Neural progenitor cell (in vitro differentiated cells): ENCODE measurements at regions not wholly inside any gene's neighbourhood (a gene's known extent, or its start where the extent isn't known, plus 50 kb on each side); places are given as distances from the start of the nearest gene placed in this dataset.
"Not testable (repeated sequence)": the region's sequence is repeated elsewhere in the genome, so short reads cannot be mapped to it uniquely, and the experiment has no call there.

ENCODE experiments used
- DNase-seq: peaks from one replicate; pipeline ENCODE4 v3.0.0-alpha.2; 2016; ENCODE audit warnings: low spot score
- H2AFZ ChIP-seq: fragments of 200-600 bp; sonication (generic); replicated peaks from 2 replicates; pipeline ENCODE4 v1.6.1; 2016; ENCODE audit warnings: antibody characterized with exemption
- H3F3A ChIP-seq: fragments of 200-600 bp; sonication (generic); 2 replicates; pipeline ENCODE4 v1.6.1; 2016; ENCODE audit warnings: antibody characterized with exemption, low read depth
- H3K27ac ChIP-seq: fragments of 200-600 bp; sonication (generic); 2 replicates; pipeline ENCODE4 v1.5.1; 2016; ENCODE audit warnings: mild to moderate bottlenecking
- H3K27me3 ChIP-seq: fragments of 200-600 bp; sonication (generic); 2 replicates; pipeline ENCODE4 v1.6.1; 2016; ENCODE audit warnings: mild to moderate bottlenecking, moderate library complexity
- H3K36me3 ChIP-seq: fragments of 200-600 bp; sonication (generic); 2 replicates; pipeline ENCODE4 v1.5.1; 2016
- H3K4me1 ChIP-seq: fragments of 200-600 bp; sonication (generic); 2 replicates; pipeline ENCODE4 v1.6.1; 2016; ENCODE audit warnings: mixed run types
- H3K4me2 ChIP-seq: fragments of 200-600 bp; sonication (generic); 2 replicates; pipeline ENCODE4 v1.6.1; 2016
- H3K4me3 ChIP-seq: fragments of 200-600 bp; sonication (generic); 2 replicates; pipeline ENCODE4 v1.5.1; 2016
- H3K79me2 ChIP-seq: fragments of 200-600 bp; sonication (generic); 2 replicates; pipeline ENCODE4 v1.6.1; 2016; ENCODE audit warnings: low read depth
- H3K9ac ChIP-seq: fragments of 200-600 bp; sonication (generic); 2 replicates; pipeline ENCODE4 v1.6.1; 2016
- H3K9me3 ChIP-seq: fragments of 200-600 bp; sonication (generic); 2 replicates; pipeline ENCODE4 v1.5.1; 2016; ENCODE audit warnings: low read depth
- H4K20me1 ChIP-seq: fragments of 200-600 bp; sonication (generic); 2 replicates; pipeline ENCODE4 v1.6.1; 2016; ENCODE audit warnings: low read depth
- H3K27ac Mint-ChIP-seq: 3 replicates; pipeline ENCODE4 v1.8.0; 2021; ENCODE audit warnings: mixed read lengths
- H3K27me3 Mint-ChIP-seq: 2 replicates; pipeline ENCODE4 v1.8.0; 2022; ENCODE audit warnings: low read depth, mild to moderate bottlenecking, inconsistent platforms, moderate library complexity, mixed read lengths; ENCODE audit not compliant: insufficient read depth
- H3K36me3 Mint-ChIP-seq: 3 replicates; pipeline ENCODE4 v1.8.0; 2021; ENCODE audit warnings: mixed read lengths
- H3K4me1 Mint-ChIP-seq: 3 replicates; pipeline ENCODE4 v1.8.0; 2021; ENCODE audit warnings: mixed read lengths
- H3K4me3 Mint-ChIP-seq: 3 replicates; pipeline ENCODE4 v1.8.0; 2021; ENCODE audit warnings: mild to moderate bottlenecking, moderate library complexity, mixed read lengths
- H3K9me3 Mint-ChIP-seq: 3 replicates; pipeline ENCODE4 v1.8.0; 2020; ENCODE audit warnings: mixed read lengths
- CTCF ChIP-seq: fragments of 200-600 bp; sonication (generic); IDR thresholded peaks from 2 replicates; pipeline ENCODE4 v1.5.1; 2017; ENCODE audit warnings: antibody characterized with exemption, mild to moderate bottlenecking
- EZH2 ChIP-seq: fragments of 200-600 bp; sonication (generic); IDR thresholded peaks from 2 replicates; pipeline ENCODE4 v1.6.1; 2017; ENCODE audit warnings: antibody characterized with exemption, mild to moderate bottlenecking, moderate library complexity
- EZH2phosphoT487 ChIP-seq: fragments of 200-600 bp; sonication (generic); IDR thresholded peaks from 2 replicates; pipeline ENCODE4 v1.6.1; 2017; ENCODE audit warnings: antibody characterized with exemption

DNA sequence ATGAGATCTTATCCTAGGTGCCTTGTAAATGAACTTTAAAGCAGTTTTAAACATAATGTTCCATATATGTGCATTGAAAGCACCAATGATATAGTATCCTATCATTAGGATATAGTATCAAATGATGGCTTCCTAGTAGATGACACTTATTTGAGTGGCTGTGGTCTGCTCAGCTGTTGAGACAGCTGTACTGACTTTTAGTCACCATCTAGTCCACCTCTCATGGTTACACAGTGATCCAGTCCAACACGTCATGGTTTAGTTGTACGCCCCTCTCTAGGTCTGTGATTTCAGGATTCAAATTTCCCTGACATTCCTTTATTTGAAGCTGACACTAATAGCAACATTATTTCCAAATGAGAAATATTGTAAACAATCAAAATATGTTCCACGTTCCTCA lies 127.3 kb upstream of the TUT7 start:
- H3K27ac ChIP-seq: no peak overlapping the region
- Mint-ChIP-seq H3K9me3 (peaks cover 7% of the 10 kb centered on the region), H3K27ac (no peak overlapping the region), H3K4me1 (no peaks in the 10 kb centered on the region), H3K4me3 (no peak overlapping the region), H3K36me3 (peaks cover 2% of the 10 kb centered on the region), H3K27me3 (peaks cover 6% of the 10 kb centered on the region)
- no peaks in the 10 kb centered on the region for H3K36me3 ChIP-seq
- no peaks in the 10 kb centered on the region for H3K9me3 ChIP-seq
- no peak overlapping the region for H3K9ac ChIP-seq
- no peaks in the 10 kb centered on the region for H4K20me1 ChIP-seq
- H3K4me2 ChIP-seq: no peak overlapping the region
- no peak overlapping the region for H3K4me3 ChIP-seq
- DNase-seq: no peak
- no peaks in the 10 kb centered on the region for H3K27me3 ChIP-seq
- TF ChIP-seq EZH2 (no peak), CTCF (no peak), EZH2phosphoT487 (no peak)
- no peaks in the 10 kb centered on the region for H3K79me2 ChIP-seq
- H3F3A ChIP-seq: no peaks in the 10 kb centered on the region
- H2AFZ ChIP-seq: no peak overlapping the region
- no peaks in the 10 kb centered on the region for H3K4me1 ChIP-seq

DNA sequence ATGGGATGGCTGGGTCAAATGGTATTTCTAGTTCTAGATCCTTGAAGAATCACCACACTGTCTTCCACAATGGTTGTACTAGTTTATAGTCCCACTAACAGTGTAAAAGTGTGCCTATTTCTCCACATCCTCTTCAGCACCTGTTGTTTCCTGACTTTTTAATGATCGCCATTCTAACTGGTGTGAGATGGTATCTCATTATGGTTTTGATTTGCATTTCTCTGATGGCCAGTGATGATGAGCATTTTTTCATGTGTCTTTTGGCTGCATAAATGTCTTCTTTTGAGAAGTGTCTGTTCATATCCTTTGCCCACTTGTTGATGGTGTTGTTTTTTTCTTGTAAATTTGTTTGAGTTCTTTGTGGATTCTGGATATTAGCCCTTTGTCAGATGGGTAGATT lies 121.0 kb upstream of the TUT7 start:
- H3K9me3 Mint-ChIP-seq, H3K4me3 Mint-ChIP-seq, DNase-seq, H3K79me2 ChIP-seq, H3K4me1 Mint-ChIP-seq, H2AFZ ChIP-seq, H3K36me3 ChIP-seq, H3K36me3 Mint-ChIP-seq, H3K4me2 ChIP-seq, H4K20me1 ChIP-seq, H3F3A ChIP-seq, H3K27ac ChIP-seq, H3K9me3 ChIP-seq, H3K4me3 ChIP-seq, H3K27me3 ChIP-seq, H3K27me3 Mint-ChIP-seq, H3K4me1 ChIP-seq, H3K27ac Mint-ChIP-seq, H3K9ac ChIP-seq: not testable (repeated sequence)

DNA sequence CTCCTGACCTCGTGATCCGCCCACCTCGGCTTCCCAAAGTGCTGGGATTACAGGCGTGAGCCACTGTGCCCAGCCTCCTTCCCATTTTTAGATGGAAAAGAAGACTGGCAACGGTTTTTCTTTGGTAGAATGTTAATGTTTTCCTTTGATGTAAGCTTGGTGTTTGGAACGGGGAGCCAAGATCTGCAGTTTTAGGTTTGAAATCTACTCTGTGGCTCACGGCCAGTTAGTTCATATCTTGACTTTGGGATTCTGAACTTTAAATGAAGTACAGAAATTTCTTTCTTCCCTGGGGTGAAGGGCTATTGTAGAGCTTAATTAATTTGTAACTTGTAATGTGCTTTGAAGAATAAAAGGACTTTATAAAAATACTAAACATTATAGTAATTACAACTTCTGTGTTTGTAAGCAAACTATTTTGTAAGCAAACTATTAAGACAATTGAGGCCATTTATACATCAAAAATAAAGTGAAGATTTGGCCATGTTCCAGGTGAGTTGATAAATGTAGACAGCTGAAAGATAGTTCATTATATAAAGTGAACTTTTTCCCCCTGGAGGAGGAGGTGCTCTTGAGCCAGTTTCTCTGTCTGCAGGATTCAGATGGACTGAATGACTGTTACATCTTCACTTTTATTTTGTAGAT lies 117.1 kb upstream of the TUT7 start:
- Histone ChIP-seq H2AFZ (no peak overlapping the region), H3K4me3 (no peak overlapping the region), H3K27ac (no peak overlapping the region), H3F3A (no peaks in the 10 kb centered on the region), H3K4me1 (no peaks in the 10 kb centered on the region), H3K27me3 (no peaks in the 10 kb centered on the region), H3K79me2 (no peaks in the 10 kb centered on the region), H3K4me2 (no peak overlapping the region), H4K20me1 (no peaks in the 10 kb centered on the region), H3K36me3 (no peaks in the 10 kb centered on the region), H3K9ac (no peak overlapping the region), H3K9me3 (no peaks in the 10 kb centered on the region)
- no peak overlapping the region for H3K4me3 Mint-ChIP-seq
- TF ChIP-seq EZH2phosphoT487: no peak
- TF ChIP-seq EZH2: no peak
- TF ChIP-seq CTCF: no peak
- no peak overlapping the region for H3K27ac Mint-ChIP-seq
- no peaks in the 10 kb centered on the region for H3K9me3 Mint-ChIP-seq
- no peak for DNase-seq
- H3K4me1 Mint-ChIP-seq: no peaks in the 10 kb centered on the region
- H3K36me3 Mint-ChIP-seq: no peaks in the 10 kb centered on the region
- peaks cover 5% of the 10 kb centered on the region for H3K27me3 Mint-ChIP-seq

- H3K27ac Mint-ChIP-seq: no peak overlapping the region
- H3K27me3 ChIP-seq: no peaks in the 10 kb centered on the region
Observed at GRCh38 chr9:86470326-86470725, 116.1 kb upstream of the TUT7 start.

More at GRCh38 chr9:86470326-86470725, 116.1 kb upstream of the TUT7 start:
- Histone ChIP-seq H3K9me3 (no peaks in the 10 kb centered on the region), H3K79me2 (no peaks in the 10 kb centered on the region), H3K4me2 (no peak overlapping the region), H3K36me3 (no peaks in the 10 kb centered on the region), H3F3A (no peaks in the 10 kb centered on the region), H3K9ac (no peak overlapping the region), H3K4me3 (no peak overlapping the region), H3K4me1 (no peaks in the 10 kb centered on the region), H4K20me1 (no peaks in the 10 kb centered on the region), H3K27ac (no peak overlapping the region), H2AFZ (no peak overlapping the region)
- peaks cover 8% of the 10 kb centered on the region for H3K27me3 Mint-ChIP-seq
- no peak for TF ChIP-seq EZH2
- TF ChIP-seq EZH2phosphoT487: no peak
- no peak for TF ChIP-seq CTCF
- no peaks in the 10 kb centered on the region for H3K36me3 Mint-ChIP-seq
- no peaks in the 10 kb centered on the region for H3K9me3 Mint-ChIP-seq
- no peaks in the 10 kb centered on the region for H3K4me1 Mint-ChIP-seq
- no peak overlapping the region for H3K4me3 Mint-ChIP-seq
- DNase-seq: no peak
